CD14-positive monocyte (primary cell): ENCODE measurements at regions not wholly inside any gene's neighbourhood (a gene's known extent, or its start where the extent isn't known, plus 50 kb on each side); places are given as distances from the start of the nearest gene placed in this dataset.
A peak's percentile ranks its signal among the peaks of the same experiment; 100 is the strongest.

Experiments used
- DNase-seq, 3 donors: peaks; one replicate each; pipeline ENCODE4 v3.0.0-alpha.2; 2011 to 2022
- H2AFZ ChIP-seq: 2 replicates; pipeline ENCODE4 v1.6.0; 2012; ENCODE audit warnings: mild to moderate bottlenecking, low read depth, low read length, inconsistent platforms; ENCODE audit not compliant: insufficient read depth, poor library complexity, severe bottlenecking
- H3K27ac ChIP-seq, 2 donors: 1 replicate in 1 of 2; 2 replicates in 1 of 2; pipeline ENCODE4 v1.5.1; 2012 to 2013; ENCODE audit warnings: low read length in 2 of 2, control low read depth in 1 of 2, inconsistent platforms in 1 of 2, low read depth in 1 of 2, mild to moderate bottlenecking in 1 of 2
- H3K27me3 ChIP-seq, 2 donors: one replicate each; pipeline versions ENCODE4 v1.6.0 to v1.6.1; 2011 to 2013; ENCODE audit warnings: low read length in 2 of 2; ENCODE audit not compliant: control insufficient read depth in 2 of 2, insufficient read depth in 2 of 2
- H3K36me3 ChIP-seq, 2 donors: replicated peaks in 1 of 2; 1 replicate in 1 of 2; 2 replicates in 1 of 2; pipeline versions ENCODE4 v1.5.1 to v1.6.1; 2012 to 2013; ENCODE audit warnings: low read length in 2 of 2, control low read depth in 1 of 2, inconsistent platforms in 1 of 2, mild to moderate bottlenecking in 1 of 2; ENCODE audit not compliant: insufficient read depth in 2 of 2, control insufficient read depth in 1 of 2
- H3K4me1 ChIP-seq, 2 donors: 1 replicate in 1 of 2; 2 replicates in 1 of 2; pipeline versions ENCODE4 v1.5.1 to v1.6.1; 2012 to 2013; ENCODE audit warnings: low read length in 2 of 2, control low read depth in 1 of 2, inconsistent platforms in 1 of 2, mild to moderate bottlenecking in 1 of 2, moderate library complexity in 1 of 2; ENCODE audit not compliant: insufficient read depth in 2 of 2, control insufficient read depth in 1 of 2
- H3K4me2 ChIP-seq: replicated peaks from 2 replicates; pipeline ENCODE3; 2012; ENCODE audit warnings: low read length, moderate library complexity, mild to moderate bottlenecking; ENCODE audit not compliant: poor library complexity, severe bottlenecking; ENCODE audit errors: extremely low read depth
- H3K4me3 ChIP-seq, 3 experiments: fragments of 200-600 bp in 1 of 3; sonication (generic) in 1 of 3; replicated peaks in 1 of 3; 1 replicate in 2 of 3; 2 replicates in 1 of 3; pipeline ENCODE4 v1.5.1; 2011 to 2013; ENCODE audit warnings: low read length in 3 of 3, mild to moderate bottlenecking in 3 of 3, control low read depth in 2 of 3, low read depth in 2 of 3, inconsistent platforms in 1 of 3, moderate library complexity in 1 of 3
- H3K79me2 ChIP-seq: 2 replicates; pipeline ENCODE4 v1.6.0; 2012; ENCODE audit warnings: mild to moderate bottlenecking, control low read depth, inconsistent platforms, low read length, moderate library complexity; ENCODE audit not compliant: insufficient read depth
- H3K9ac ChIP-seq: 2 replicates; pipeline ENCODE4 v1.6.0; 2017; ENCODE audit warnings: low read length, mild to moderate bottlenecking; ENCODE audit not compliant: insufficient read depth, poor library complexity, severe bottlenecking
- H3K9me3 ChIP-seq, 2 donors: replicated peaks in 1 of 2; 1 replicate in 1 of 2; 2 replicates in 1 of 2; pipeline versions ENCODE4 v1.5.1 to v1.6.1; 2012 to 2013; ENCODE audit warnings: low read length in 2 of 2, control low read depth in 1 of 2; ENCODE audit not compliant: control insufficient read depth in 1 of 2, insufficient read depth in 1 of 2
- H4K20me1 ChIP-seq: 2 replicates; pipeline ENCODE4 v1.6.0; 2012; ENCODE audit warnings: mild to moderate bottlenecking, low read length, control low read depth, moderate library complexity; ENCODE audit not compliant: insufficient read depth
- H3K27ac Mint-ChIP-seq, 7 donors: one replicate each; pipeline ENCODE4 v1.8.0; 2020; ENCODE audit warnings: mild to moderate bottlenecking in 7 of 7, mixed read lengths in 7 of 7, moderate library complexity in 6 of 7, inconsistent platforms in 2 of 7
- H3K27me3 Mint-ChIP-seq, 3 donors: one replicate each; pipeline ENCODE4 v1.8.0; 2021 to 2022; ENCODE audit warnings: low read depth in 3 of 3, mild to moderate bottlenecking in 3 of 3, mixed read lengths in 3 of 3, moderate library complexity in 3 of 3, inconsistent platforms in 1 of 3
- H3K36me3 Mint-ChIP-seq, 2 donors: one replicate each; pipeline ENCODE4 v1.8.0; 2020; ENCODE audit warnings: mixed read lengths in 2 of 2, inconsistent platforms in 1 of 2, mild to moderate bottlenecking in 1 of 2
- H3K4me1 Mint-ChIP-seq: one replicate; pipeline ENCODE4 v1.8.0; 2020; ENCODE audit warnings: mild to moderate bottlenecking, mixed read lengths
- H3K4me3 Mint-ChIP-seq, 2 donors: one replicate each; pipeline ENCODE4 v1.8.0; 2020; ENCODE audit warnings: mild to moderate bottlenecking in 2 of 2, mixed read lengths in 2 of 2, moderate library complexity in 1 of 2
- H3K9me3 Mint-ChIP-seq, 7 donors: one replicate each; pipeline ENCODE4 v1.8.0; 2020 to 2022; ENCODE audit warnings: mixed read lengths in 7 of 7, mild to moderate bottlenecking in 6 of 7, moderate library complexity in 6 of 7, inconsistent platforms in 2 of 7
- CTCF ChIP-seq: fragments of 200-600 bp; IDR thresholded peaks from one replicate; pipeline ENCODE4 v1.8.0; 2022; ENCODE audit warnings: antibody characterized with exemption, mild to moderate bottlenecking
- WGBS: methylation state at CpG from one replicate; pipeline ENCODE4 v1.1.5; 2013; ENCODE audit warnings: missing lambda C conversion rate; ENCODE audit not compliant: insufficient coverage; 5-methylcytosine and 5-hydroxymethylcytosine counted together
- intact Hi-C, 2 donors: fragments of 100-400 bp; cut with micrococcal nuclease; formaldehyde crosslinking; loops; one replicate each; pipeline versions ENCODE4 v1.15.0 to v1.15.1; 2023

- Histone ChIP-seq H4K20me1 (peaks cover 92% of the 10 kb centered on the region), H3K27me3 (no peaks in the 10 kb centered on the region), H3K9me3 (no peaks in the 10 kb centered on the region), H3K4me3 (no peak overlapping the region), H3K27ac (no peak overlapping the region), H2AFZ (no peak overlapping the region), H3K9ac (no peak overlapping the region), H3K36me3 (peaks cover 48 to 88% of the 10 kb centered on the region in 2 donors), H3K79me2 (peaks cover 52% of the 10 kb centered on the region), H3K4me1 (peaks cover 27 to 33% of the 10 kb centered on the region in 2 donors), H3K4me2 (no peak overlapping the region)
- no peak for TF ChIP-seq CTCF
- Mint-ChIP-seq H3K27ac (peak overlapping the region in 1 of 7 donors; percentile 48), H3K9me3 (peaks cover 0 to 2% (median 0%) of the 10 kb centered on the region in 7 donors), H3K27me3 (peaks cover 0 to 4% (median 0%) of the 10 kb centered on the region in 3 donors), H3K36me3 (peaks cover 79 to 83% of the 10 kb centered on the region in 2 donors), H3K4me3 (no peak overlapping the region), H3K4me1 (peaks cover 61% of the 10 kb centered on the region)
- no peak for DNase-seq
- intact Hi-C loops: loop anchor here (5.0 kb wide), 2 partner anchors 115 to 145 kb away; no protein-coding TSS in a partner anchor
- 80% methylated on average over 1 of the region's 4 CpGs for WGBS
Observed at GRCh38 chr2:16612490-16612889, 53.1 kb downstream of the CYRIA start.

GRCh38 chr2:16609786-16610185, 55.8 kb downstream of the CYRIA start:
- WGBS: no CpG with 5 or more reads among the region's 3 CpGs
- Histone ChIP-seq H3K36me3 (peaks cover 42 to 87% of the 10 kb centered on the region in 2 donors), H3K27ac (peak overlapping the region in 1 of 2 donors; percentile 66), H3K9ac (no peak overlapping the region), H3K27me3 (no peaks in the 10 kb centered on the region), H3K9me3 (no peaks in the 10 kb centered on the region), H3K4me1 (peaks cover 13 to 21% of the 10 kb centered on the region in 2 donors), H4K20me1 (peaks cover 98% of the 10 kb centered on the region), H3K4me3 (no peak overlapping the region), H2AFZ (no peak overlapping the region), H3K4me2 (no peak overlapping the region), H3K79me2 (peaks cover 32% of the 10 kb centered on the region)
- Mint-ChIP-seq H3K27me3 (peaks cover 0 to 4% (median 0%) of the 10 kb centered on the region in 3 donors), H3K27ac (peak overlapping the region in 4 of 7 donors; percentile 13 to 48 (median 17)), H3K9me3 (no peaks in the 10 kb centered on the region), H3K4me3 (no peak overlapping the region), H3K4me1 (peaks cover 43% of the 10 kb centered on the region), H3K36me3 (peaks cover 74 to 79% of the 10 kb centered on the region in 2 donors)
- intact Hi-C loops: loop anchor here (5.0 kb wide), 3 partner anchors 52 to 148 kb away; no protein-coding TSS in a partner anchor
- TF ChIP-seq CTCF: no peak
- no peak for DNase-seq
